DND-41 (cell line): ENCODE measurements at regions not wholly inside any gene's neighbourhood (a gene's known extent, or its start where the extent isn't known, plus 50 kb on each side); places are given as distances from the start of the nearest gene placed in this dataset.

ENCODE experiments used
- ATAC-seq: fragments of 200-7000 bp; cut with Tn5 transposase; 3 replicates; pipeline ENCODE4 v1.9.1; 2021; ENCODE audit warnings: low read depth; ENCODE audit not compliant: insufficient read depth
- DNase-seq: peaks from one replicate; pipeline ENCODE4 v3.0.0-alpha.2; 2020
- H2AFZ ChIP-seq: 2 replicates; pipeline ENCODE4 v1.6.0; 2012; ENCODE audit warnings: low read depth, low read length
- H3K27ac ChIP-seq: 2 replicates; pipeline ENCODE4 v1.5.1; 2012; ENCODE audit warnings: low read length, inconsistent platforms
- H3K27me3 ChIP-seq: fragments of 200-600 bp; sonication (generic); 2 replicates; pipeline ENCODE4 v1.6.0; 2012; ENCODE audit warnings: low read length, mild to moderate bottlenecking, inconsistent platforms; ENCODE audit not compliant: insufficient read depth, poor library complexity
- H3K36me3 ChIP-seq: 2 replicates; pipeline ENCODE4 v1.5.1; 2012; ENCODE audit warnings: low read length, inconsistent platforms; ENCODE audit not compliant: insufficient read depth
- H3K4me1 ChIP-seq: 2 replicates; pipeline ENCODE4 v1.5.1; 2012; ENCODE audit warnings: mild to moderate bottlenecking, low read length; ENCODE audit not compliant: insufficient read depth
- H3K4me2 ChIP-seq: 2 replicates; pipeline ENCODE4 v1.6.0; 2012; ENCODE audit warnings: mild to moderate bottlenecking, moderate library complexity, low read length, inconsistent platforms; ENCODE audit not compliant: insufficient read depth
- H3K4me3 ChIP-seq, 2 experiments: fragments of 200-600 bp in 1 of 2; shearing (Covaris generic) in 1 of 2; 2 replicates each; pipeline ENCODE4 v1.5.1; 2012 to 2016; ENCODE audit warnings: inconsistent platforms in 2 of 2, low read length in 2 of 2, mild to moderate bottlenecking in 2 of 2, low read depth in 1 of 2, moderate library complexity in 1 of 2
- H3K79me2 ChIP-seq: 2 replicates; pipeline ENCODE4 v1.6.0; 2012; ENCODE audit warnings: low read length, inconsistent platforms; ENCODE audit not compliant: insufficient read depth
- H3K9ac ChIP-seq: 2 replicates; pipeline ENCODE4 v1.6.0; 2012; ENCODE audit warnings: low read depth, mild to moderate bottlenecking, inconsistent platforms, low read length, moderate library complexity
- H3K9me3 ChIP-seq: 2 replicates; pipeline ENCODE4 v1.5.1; 2012; ENCODE audit warnings: low read length, moderate library complexity, mild to moderate bottlenecking, inconsistent platforms; ENCODE audit not compliant: insufficient read depth, severe bottlenecking
- H4K20me1 ChIP-seq: 2 replicates; pipeline ENCODE4 v1.6.0; 2012; ENCODE audit warnings: low read length; ENCODE audit not compliant: insufficient read depth
- CTCF ChIP-seq: IDR thresholded peaks from 2 replicates; pipeline ENCODE4 v1.5.1; 2012; ENCODE audit warnings: borderline replicate concordance, low read length, moderate library complexity, mild to moderate bottlenecking; ENCODE audit not compliant: poor library complexity, severe bottlenecking; ENCODE audit errors: extremely low read depth
- EZH2 ChIP-seq: IDR thresholded peaks from 3 replicates; pipeline ENCODE4 v1.6.1; 2012; ENCODE audit warnings: borderline replicate concordance, low read depth, mild to moderate bottlenecking, moderate library complexity, low read length, inconsistent platforms; ENCODE audit not compliant: severe bottlenecking

GRCh38 chr13:63198071-63198470, 1782.4 kb upstream of the PCDH20 start:
- Histone ChIP-seq H4K20me1 (no peaks in the 10 kb centered on the region), H3K27ac (no peak overlapping the region), H2AFZ (no peak overlapping the region), H3K27me3 (no peaks in the 10 kb centered on the region), H3K4me2 (no peak overlapping the region), H3K36me3 (no peaks in the 10 kb centered on the region), H3K4me1 (no peaks in the 10 kb centered on the region), H3K9me3 (no peaks in the 10 kb centered on the region), H3K9ac (no peak overlapping the region), H3K4me3 (no peak overlapping the region), H3K79me2 (no peaks in the 10 kb centered on the region)
- DNase-seq: no peak
- TF ChIP-seq CTCF (no peak), EZH2 (no peak)
- ATAC-seq: no peak

- Histone ChIP-seq H3K9ac (no peak overlapping the region), H4K20me1 (no peaks in the 10 kb centered on the region), H2AFZ (no peak overlapping the region), H3K27ac (no peak overlapping the region), H3K4me1 (no peaks in the 10 kb centered on the region), H3K79me2 (no peaks in the 10 kb centered on the region), H3K4me2 (no peak overlapping the region), H3K27me3 (no peaks in the 10 kb centered on the region), H3K36me3 (no peaks in the 10 kb centered on the region), H3K9me3 (no peaks in the 10 kb centered on the region), H3K4me3 (no peak overlapping the region)
- TF ChIP-seq CTCF: no peak
- TF ChIP-seq EZH2: no peak
- ATAC-seq (no peak), DNase-seq (no peak)
These were observed 1780.1 kb upstream of the PCDH20 start for GRCh38 chr13:63195726-63196125.

GRCh38 chr13:63190742-63191141, 1775.1 kb upstream of the PCDH20 start:
- no peaks in the 10 kb centered on the region for H3K4me1 ChIP-seq
- H3K4me2 ChIP-seq: no peak overlapping the region
- no peaks in the 10 kb centered on the region for H3K79me2 ChIP-seq
- H3K36me3 ChIP-seq: no peaks in the 10 kb centered on the region
- no peak overlapping the region for H3K4me3 ChIP-seq
- H3K9ac ChIP-seq: no peak overlapping the region
- ATAC-seq: no peak
- H3K9me3 ChIP-seq: no peaks in the 10 kb centered on the region
- no peak for TF ChIP-seq CTCF
- no peak overlapping the region for H2AFZ ChIP-seq
- H4K20me1 ChIP-seq: no peaks in the 10 kb centered on the region
- H3K27ac ChIP-seq: no peak overlapping the region
- no peak for DNase-seq
- H3K27me3 ChIP-seq: no peaks in the 10 kb centered on the region

- H2AFZ ChIP-seq: no peak overlapping the region
- H3K27ac ChIP-seq: no peak overlapping the region
- H3K4me3 ChIP-seq: no peak overlapping the region
These were observed 1774.6 kb upstream of the PCDH20 start for GRCh38 chr13:63190219-63190618.

More at GRCh38 chr13:63190219-63190618, 1774.6 kb upstream of the PCDH20 start:
- Histone ChIP-seq H3K36me3 (no peaks in the 10 kb centered on the region), H3K9ac (no peak overlapping the region), H3K4me2 (no peak overlapping the region), H3K27me3 (no peaks in the 10 kb centered on the region), H3K4me1 (no peaks in the 10 kb centered on the region), H3K9me3 (no peaks in the 10 kb centered on the region), H3K79me2 (no peaks in the 10 kb centered on the region), H4K20me1 (no peaks in the 10 kb centered on the region)
- DNase-seq (no peak), ATAC-seq (no peak)
- TF ChIP-seq CTCF: no peak
- TF ChIP-seq EZH2: no peak
